ENCODE measurements at regions not wholly inside any gene's neighbourhood (a gene's known extent, or its start where the extent isn't known, plus 50 kb on each side); places are given as distances from the start of the nearest gene placed in this dataset.

DNA sequence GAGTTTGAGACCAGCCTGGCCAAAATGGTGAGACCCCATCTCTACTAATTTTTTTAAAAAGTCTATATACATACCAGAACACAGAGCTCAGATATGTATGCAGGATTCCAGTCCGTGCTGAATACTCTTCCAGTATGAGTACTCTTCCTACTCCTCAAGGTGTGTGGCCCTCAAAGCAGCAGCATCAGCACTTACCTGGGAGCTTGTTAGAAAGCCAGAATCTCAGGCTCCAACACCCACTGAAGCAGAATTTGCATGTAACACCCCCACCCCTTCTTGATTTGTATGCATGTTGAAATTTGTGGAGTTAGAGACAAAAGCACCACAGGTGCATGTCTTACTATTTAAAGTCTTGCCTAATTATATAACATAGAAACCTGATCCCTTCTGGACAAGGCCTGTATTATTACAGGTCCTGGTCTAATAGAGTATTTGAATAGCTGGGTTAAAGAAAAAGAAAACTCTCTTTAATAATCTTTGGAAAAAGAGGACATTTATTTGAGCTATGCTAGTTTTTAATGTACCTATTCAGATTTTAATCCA is 50.3 kb upstream of the NFE2L2 start:
- DNase-seq (ENCODE audit: low read depth in 1 of 2, low spot score in 1 of 2) = no peak

DNA sequence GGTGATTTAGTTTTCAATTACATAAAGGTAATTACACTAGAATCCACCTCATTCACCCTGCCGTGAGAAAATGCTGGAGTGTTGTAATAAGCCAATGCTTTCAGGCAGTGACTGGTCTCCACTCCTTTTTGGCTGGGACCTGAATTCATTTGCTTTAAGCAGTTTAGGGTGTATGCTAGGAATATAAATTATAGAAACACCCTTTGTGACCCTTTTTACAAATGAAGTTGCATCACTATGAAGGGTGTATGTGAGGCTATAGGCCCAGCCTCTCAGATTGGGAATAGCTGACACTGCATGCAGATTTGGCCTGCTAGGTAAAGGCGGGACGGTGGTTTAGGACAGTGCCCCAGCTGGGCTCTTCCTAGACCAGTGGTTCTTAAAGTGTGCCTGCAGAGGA is 50.8 kb upstream of the NFE2L2 start:
- no peak for DNase-seq (ENCODE audit: low read depth in 1 of 2, low spot score in 1 of 2)

DNA sequence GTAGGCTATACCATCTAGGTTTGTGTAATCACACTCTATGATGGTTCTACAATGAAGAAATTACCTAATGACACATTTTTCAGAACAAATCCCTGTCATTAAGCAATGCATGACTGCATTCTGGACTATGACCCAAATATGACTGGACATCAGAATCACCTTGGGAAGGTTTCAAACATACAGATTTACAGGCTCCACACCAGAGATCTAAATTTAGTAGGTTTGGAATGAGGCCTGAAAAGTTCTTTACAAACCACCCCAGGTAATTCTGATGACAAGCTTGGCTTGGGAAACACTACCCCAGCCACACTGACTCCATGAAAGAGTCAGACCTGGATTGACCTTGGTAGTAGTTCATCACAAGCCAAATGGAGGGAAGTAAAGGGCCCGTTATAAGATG is 52.2 kb upstream of the NFE2L2 start:
- no peak for DNase-seq (ENCODE audit: low read depth in 1 of 2, low spot score in 1 of 2)

DNA sequence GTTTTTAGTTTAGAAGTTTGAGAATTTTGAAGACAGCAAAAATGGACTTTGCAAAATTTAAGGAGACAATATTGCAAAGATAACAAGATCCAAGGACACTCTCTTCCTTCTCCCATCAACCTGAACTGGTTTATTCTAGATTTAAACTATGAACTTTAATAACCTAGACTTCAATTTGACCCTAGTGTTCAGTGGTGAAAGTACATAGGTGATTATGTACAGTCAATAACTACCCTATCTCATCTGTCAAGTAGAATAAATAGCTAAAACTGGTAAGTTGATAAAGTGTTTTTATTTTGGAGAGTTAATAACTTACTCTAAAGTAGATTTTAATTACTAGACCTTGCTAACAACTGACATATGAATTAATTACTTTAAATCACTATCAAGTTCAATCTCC is 52.9 kb upstream of the NFE2L2 start:
- DNase-seq (ENCODE audit: low read depth in 1 of 2, low spot score in 1 of 2) = no peak

DNA sequence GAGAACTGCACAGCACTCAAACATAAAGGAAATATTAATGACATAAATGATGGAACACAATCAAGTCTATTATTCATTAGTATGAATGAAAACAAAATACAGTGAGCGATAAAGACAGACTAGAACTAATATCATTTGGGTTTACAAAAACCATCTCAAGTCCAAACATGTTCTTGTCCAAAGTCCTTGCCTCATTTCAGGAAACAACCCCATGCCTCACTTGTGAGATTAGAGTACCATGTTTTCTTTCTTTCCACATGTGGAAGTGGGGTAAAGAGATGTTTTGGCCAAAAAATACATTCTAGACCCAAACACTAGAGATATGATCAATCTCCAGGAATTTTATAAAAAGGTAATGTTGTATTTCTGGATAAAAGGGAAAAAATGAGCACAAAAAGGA is 53.3 kb upstream of the NFE2L2 start:
- DNase-seq (ENCODE audit: low read depth in 1 of 2, low spot score in 1 of 2) = no peak

DNA sequence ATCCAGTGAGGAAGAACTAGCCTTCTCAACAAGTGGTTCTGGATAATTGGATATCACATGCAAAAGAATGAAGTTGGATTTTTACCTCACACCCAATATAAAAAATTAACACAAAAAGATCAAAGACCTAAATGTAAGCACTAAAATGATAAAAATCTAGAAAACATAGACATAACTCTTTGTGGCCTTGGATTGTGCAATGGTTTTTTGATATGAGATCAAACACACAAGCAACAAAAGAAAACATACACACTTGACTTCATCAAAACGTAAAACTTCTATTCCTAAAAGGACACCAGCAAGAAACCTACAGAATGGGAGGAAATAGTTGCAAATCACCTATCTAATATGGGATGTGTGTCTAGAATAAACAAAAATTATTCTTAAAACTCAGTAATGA is 54.1 kb upstream of the NFE2L2 start:
- no peak for DNase-seq (ENCODE audit: low read depth in 1 of 2, low spot score in 1 of 2)

DNA sequence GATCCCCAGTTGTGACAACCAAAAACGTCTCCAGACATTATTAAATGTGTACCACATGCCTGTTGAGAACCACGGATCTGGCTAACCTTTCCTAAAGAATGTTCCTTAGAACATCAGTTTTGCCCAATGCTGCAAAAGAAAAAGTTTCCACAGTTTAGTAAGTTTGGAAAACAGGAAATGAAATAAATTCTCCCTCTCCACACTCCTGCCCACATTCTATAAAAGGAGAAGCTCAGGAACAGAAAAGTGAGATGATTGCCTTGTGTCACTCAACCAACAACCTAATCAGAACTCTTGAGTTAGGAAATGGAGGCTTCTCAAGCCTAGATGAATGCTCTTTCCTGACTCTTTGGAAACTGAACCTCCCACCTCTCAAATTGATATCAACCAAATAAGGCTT is 56.1 kb upstream of the NFE2L2 start:
- DNase-seq (ENCODE audit: low read depth in 1 of 2, low spot score in 1 of 2) = no peak

DNA sequence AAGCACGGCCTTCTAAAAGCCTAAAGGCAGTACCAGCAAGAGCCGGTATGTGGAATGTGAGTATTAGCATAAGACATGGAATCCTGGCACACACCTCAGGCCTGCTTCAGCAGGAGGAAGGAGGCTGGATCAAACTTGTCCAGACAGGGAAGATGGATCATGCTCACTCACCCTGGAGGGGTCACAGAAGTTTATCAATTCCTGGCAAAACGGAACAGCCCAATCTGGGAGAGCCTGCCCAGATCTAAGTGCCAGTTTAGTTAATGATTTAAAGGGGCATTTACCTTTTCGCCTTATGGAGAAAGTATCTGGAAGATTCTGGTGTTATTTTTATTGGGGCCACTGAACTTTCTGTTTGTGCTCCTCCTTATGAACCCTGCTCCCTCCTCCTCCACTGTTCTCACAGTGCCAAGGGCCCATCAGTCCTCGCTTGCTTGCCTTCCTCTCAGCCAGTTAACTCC is 58.3 kb upstream of the NFE2L2 start:
- DNase-seq (ENCODE audit: low read depth in 1 of 2, low spot score in 1 of 2) = no peak

DNA sequence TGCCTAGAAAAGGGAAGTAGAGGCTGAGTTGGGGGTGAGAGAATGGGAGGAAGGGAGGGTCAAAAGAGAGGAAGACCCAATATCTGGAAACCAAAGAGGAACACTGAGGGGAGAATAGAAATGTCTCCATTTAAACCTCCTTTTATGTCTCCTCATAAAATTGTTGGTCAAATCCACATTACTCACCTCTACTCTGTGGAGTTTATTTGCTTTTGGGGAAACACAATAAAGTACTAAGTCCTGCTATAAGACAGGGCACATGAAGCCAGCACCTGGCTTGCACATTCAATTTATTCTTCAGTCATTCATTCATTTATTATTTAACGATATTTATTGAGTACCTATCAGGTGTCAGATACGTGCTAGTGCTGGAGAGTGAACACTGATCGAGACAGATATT is 60.3 kb upstream of the NFE2L2 start:
- DNase-seq (ENCODE audit: low read depth in 1 of 2, low spot score in 1 of 2) = no peak

DNA sequence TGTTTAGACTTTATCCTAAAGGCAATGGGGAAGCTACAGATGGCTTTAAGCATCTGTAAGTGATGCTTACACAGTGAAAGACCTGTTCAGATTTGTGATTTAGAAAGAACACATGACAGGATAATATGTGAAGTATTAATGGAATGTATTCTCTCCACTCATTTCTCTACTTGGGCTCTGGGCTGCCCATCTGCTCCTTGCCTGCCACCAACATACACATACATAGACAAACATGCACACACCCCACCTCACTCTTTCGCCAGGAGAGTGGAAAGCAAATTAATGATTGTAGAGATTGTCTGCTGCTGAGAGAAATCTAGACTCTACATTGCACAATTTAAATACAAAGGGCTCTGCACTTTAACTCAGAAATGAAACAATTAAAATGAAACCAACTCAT is 61.0 kb upstream of the NFE2L2 start:
- no peak for DNase-seq (ENCODE audit: low read depth in 1 of 2, low spot score in 1 of 2)

DNA sequence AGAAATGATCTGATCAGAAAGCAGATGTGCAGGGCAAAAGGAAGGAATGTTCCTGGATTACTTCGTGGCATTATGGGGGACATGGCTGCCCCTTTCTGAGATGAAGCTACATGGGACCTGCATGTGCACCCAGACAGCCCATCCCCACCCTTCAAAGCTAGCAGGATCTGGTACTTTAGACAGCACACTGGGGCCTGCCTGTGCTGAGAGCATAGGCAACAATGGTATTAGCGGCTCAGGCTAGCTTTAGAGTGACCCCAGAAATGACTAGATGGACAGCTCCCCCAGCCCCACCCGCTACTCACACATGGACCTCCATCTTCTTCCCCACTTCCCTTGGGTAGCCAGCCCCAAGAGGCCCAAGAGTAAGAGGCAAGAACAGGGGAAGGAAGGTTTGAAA is 61.5 kb upstream of the NFE2L2 start:
- no peak for DNase-seq (ENCODE audit: low read depth in 1 of 2, low spot score in 1 of 2)

DNA sequence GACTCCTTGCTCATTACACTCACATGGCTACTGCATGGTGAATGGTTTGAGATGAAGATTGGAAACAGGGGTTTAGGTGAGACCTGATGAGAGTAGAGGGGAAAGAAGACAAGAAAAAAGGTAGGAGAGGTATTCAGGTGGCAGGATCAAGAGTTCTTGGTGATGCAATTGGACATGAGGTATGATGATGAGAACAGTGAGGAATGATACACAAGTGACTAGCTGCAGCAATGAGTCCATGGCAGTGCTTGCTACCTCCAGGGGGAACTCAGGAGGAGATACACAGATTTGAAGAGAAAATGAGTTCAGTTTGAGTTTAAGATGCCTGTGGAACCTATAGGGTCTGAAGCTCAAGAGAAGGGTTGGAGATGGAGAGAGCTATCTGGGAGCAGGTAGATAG is 62.1 kb upstream of the NFE2L2 start:
- no peak for DNase-seq (ENCODE audit: low read depth in 1 of 2, low spot score in 1 of 2)

DNA sequence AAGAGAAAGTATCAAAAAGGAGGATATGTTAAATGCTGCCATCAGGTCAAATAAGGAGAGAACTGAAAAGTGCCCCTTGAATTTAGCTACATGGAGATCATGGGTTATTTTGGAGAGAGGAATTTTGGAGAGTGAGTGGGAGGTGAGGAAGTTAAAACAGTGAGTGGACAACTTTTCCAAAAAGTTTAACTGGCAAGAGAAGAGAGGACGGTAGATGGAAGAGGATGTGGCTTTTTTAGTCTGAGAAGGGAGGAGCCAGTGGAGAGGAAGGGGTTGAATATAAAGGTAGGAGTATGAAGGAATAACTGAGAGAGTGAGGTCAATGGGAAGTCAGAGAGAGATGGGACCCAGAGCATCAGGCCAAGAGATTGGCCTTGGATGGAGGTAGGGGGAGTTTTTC is 62.5 kb upstream of the NFE2L2 start:
- no peak for DNase-seq (ENCODE audit: low read depth in 1 of 2, low spot score in 1 of 2)

DNA sequence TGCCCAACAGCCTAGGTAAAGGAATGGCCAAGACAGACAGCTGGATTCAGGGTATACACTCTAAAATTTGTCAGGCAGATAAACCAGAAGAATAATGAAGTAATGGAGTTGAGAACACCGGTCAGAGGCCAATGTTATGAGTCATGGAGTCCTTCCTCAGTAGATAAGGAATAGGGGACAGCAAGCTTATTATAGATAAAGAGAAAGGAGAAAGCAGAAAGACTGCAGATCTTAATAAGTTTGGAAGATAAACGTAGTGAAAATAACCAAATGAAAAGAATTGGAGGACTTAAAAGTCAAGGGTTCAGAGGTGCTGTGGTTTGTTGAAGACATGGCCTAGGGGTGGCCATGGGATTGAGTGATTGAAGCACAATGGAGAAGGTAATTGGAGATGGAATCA is 63.5 kb upstream of the NFE2L2 start:
- DNase-seq (ENCODE audit: low read depth in 1 of 2, low spot score in 1 of 2) = no peak

DNA sequence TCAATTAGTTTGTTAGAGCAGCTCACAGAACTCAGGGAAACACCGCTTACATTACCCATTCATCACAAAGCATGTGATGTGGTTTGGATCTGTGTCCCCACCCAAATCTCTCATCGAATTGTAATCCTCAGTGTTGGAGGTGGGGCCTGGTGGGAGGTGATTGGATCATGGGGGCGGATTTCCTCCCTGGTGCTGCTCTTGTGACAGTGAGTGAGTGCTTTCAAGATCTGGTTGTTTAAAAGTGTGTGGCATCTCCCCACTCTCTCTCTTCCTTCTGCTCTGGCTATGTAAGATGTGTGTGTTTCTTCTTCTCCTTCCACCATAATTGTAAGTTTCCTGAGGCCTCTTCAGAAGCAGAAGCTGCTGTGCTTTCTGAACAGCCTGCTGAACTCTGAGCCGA is 63.5 kb upstream of the AGPS start:
- DNase-seq (ENCODE audit: low read depth in 1 of 2, low spot score in 1 of 2) = no peak

DNA sequence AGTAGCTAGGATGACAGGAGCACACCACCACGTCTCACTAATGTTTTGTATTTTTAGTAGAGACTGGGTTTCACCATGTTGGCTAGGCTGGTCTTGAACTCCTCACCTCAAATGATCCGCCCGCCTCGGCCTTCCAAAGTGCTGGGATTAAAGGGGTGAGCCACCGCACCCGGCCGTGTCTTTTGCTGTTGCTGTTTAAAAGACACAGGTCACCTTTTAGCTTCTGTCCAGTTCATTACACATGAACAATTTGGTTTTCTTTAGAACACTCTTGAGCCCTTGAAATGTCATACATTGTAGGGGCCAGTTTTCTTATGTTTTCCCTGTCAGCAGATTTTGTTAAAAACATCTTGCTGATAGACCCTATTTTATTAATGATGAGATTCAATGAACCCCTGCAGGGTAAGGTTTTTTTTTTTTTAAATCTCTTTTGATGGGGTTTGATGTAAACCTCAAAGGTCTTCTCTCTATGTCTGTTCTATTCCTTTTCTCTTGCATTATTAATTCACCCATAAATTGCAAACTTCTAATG is 61.0 kb upstream of the AGPS start:
- DNase-seq (ENCODE audit: low read depth in 1 of 2, low spot score in 1 of 2) = no peak

DNA sequence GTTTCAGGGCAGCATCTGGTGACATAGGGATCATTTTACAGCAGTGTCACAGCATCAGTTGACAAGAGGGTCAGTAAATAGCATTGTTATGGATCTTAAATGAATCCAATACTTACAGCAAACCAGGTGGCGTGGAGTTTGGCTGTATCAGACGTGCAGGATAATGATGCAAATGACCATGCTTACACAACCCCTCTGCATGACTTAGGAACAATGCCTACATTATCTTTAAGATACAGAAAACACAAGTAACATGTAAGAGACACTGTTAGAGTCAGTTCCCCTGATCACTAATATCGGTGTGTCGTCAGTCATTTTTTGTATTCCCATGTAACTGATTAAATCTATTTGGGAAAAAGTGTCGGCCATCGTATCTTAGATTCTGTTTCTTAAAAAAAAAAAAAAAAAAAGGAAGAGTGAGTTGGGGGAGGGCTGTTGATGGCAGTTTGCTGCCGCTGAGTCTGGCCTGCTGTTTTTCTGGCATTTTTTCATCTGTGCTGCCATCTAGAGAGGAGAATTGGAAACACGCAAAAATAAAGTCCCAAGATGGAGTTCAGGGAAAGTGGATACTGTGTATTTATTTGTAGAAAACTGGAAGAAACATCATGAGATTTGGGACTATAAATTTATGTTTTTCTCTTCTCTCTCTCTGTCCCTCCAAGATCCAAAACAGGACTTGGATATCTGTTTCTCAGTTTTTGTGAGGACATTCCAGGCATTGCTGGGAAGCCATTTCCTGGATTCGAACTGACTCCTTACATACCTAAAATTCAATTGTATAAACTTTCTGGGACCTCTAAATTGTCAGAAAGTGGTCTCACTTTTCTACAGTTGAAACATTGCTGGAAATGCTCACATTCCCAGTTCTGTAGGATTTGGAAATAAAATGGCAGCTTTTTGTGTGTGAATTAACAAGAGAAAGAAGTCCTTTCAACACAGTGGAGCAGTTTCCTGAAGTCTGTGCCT is 60.3 kb upstream of the AGPS start:
- DNase-seq (ENCODE audit: low read depth in 1 of 2, low spot score in 1 of 2) = peak in 1 of 2 donors; percentile 38

DNA sequence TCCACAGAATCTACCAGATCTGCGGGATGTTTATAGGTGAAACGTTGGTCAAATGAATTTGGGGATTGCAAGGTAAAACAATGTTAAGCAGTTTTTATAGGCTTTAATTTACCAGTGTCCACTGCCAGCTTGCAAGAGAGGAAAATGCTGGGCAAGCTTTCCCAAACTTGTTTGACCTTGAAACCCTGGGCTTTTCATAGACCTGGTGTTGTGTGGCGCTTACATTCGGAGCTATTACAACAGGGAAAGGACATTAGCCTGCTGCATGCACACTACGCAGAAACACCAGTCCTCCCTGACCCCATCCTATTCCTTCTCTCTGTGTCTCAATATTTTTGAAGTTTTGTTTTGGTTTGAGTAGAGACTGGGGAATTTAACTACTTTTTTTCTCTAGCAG is 59.6 kb upstream of the AGPS start:
- DNase-seq (ENCODE audit: low read depth in 1 of 2, low spot score in 1 of 2) = no peak

DNA sequence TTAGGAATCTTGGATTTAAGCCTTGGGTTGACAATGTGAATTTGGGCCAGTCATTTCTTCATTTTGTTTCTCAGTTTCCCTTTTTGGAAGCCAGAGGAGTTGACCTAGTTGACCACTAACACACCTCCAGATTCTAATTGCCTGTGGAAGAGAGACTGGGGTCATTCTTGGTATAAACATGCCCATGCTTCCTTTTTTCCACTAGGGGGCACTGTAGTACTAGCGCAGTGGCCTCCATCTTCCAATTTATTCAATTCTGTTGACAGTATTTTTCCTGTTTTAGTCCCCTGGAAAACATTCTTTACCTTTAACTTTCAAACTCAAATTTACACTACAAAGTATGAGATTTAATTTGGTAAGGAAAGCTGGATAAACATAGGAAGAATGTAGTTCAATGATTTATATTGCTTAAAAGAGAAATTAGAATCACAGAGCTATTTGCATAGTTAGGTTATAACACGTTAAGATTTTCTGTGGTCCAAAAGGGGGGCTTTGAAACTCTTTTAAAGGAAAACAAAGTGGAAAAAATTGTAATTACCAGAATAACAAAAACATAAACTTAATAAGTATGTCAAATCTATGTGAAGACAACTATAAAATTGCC is 57.5 kb upstream of the AGPS start:
- DNase-seq (ENCODE audit: low read depth in 1 of 2, low spot score in 1 of 2) = peak in 1 of 2 donors; percentile 30

DNA sequence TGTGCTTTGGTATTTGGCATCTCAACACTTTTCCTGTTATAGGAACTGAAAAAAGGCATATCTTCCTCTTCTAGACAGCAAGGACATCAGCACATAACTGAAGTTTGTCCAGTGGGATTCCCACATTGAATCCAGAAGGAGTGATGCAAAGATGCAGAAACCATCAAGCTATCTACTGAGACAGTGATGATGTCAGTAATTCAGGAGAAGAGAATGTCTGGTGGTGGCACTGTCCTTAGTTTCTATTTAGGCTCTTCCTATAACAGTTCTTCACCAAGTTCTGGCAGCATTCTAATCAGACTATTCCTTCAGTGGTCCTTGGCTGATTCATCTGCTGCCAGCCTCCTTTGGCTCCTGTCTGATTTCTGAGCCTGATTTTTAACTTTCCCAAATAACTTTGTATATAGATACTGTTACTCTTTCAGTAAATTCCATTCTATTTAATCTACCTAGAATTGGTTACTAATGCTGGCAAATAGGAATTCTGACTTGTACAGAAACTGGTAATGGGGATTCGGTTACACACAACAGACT is 56.6 kb upstream of the AGPS start:
- DNase-seq (ENCODE audit: low read depth in 1 of 2, low spot score in 1 of 2) = no peak

DNA sequence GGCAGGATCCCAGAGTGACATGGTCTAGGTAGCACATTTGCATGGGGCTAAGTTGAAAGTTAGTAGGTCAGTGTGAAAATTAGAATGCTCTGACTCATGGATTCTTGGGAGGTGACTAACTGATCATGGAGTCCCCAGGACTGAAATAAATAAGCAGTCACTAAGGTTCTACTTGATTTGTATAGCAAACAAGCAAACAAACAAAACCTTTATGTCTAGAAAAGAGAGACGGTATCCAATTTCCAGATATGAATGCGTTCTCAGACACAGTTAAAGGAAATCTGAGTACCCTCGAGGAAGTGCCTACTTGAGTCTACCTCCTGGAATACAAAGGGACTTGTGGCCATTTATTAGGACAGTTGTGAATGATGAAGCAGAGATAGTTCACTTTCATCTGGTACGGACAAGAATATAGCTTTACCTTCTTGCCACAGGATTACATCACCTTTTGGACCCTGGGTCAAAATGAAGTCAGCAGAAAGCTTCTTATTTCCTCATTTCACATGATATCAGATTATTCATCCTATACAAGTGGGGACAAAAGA is 54.3 kb upstream of the AGPS start:
- no peak for DNase-seq (ENCODE audit: low read depth in 1 of 2, low spot score in 1 of 2)

DNA sequence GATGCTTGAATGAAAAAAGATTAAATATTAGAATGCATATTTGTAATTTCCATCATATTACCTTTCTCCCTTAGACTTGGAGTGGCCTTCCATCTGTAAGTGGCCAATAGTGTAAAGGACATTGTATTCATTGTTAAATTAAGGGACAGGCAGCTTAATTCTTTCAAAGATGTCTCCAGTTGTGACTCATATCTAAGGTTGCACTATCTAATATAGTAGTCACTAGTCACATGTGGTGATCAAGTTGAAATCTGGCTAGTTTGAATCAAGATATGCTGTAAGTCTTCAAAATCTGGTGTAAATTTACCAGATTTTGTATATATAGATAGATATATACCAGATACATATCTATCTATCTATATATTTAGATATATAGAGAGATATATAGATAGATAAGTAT is 52.4 kb upstream of the AGPS start:
- no peak for DNase-seq (ENCODE audit: low read depth in 1 of 2, low spot score in 1 of 2)

Measured in activated CD4-positive, alpha-beta T cell treated with anti-CD3 and anti-CD28 coated beads, Interleukin-2, amount 50 U/mL, for 24 hours (primary cell).